ENCODE measurements at regions not wholly inside any gene's neighbourhood (a gene's known extent, or its start where the extent isn't known, plus 50 kb on each side); places are given as distances from the start of the nearest gene placed in this dataset.

- H3K9me3 Mint-ChIP-seq: peaks cover 2% of the 10 kb centered on the region
- ChIA-PET CTCF (no interaction called here), POLR2A (no interaction called here)
- H3K27me3 Mint-ChIP-seq: no peaks in the 10 kb centered on the region
- peaks cover 9% of the 10 kb centered on the region for H3K4me1 Mint-ChIP-seq
- DNase-seq: no peak
- H3K36me3 Mint-ChIP-seq (ENCODE audit: low read depth): no peaks in the 10 kb centered on the region
- no peak overlapping the region for H3K4me3 Mint-ChIP-seq
- no peak for TF ChIP-seq CTCF (IDR thresholded peaks at IDR 0.05)
- intact Hi-C loops (cut with micrococcal nuclease): no loop called here
- H3K27ac Mint-ChIP-seq: no peak overlapping the region
- ATAC-seq (ENCODE audit: low read depth): no peak
These were observed 435.3 kb downstream of the C4orf33 start for GRCh38 chr4:129531253-129531652.

- TF ChIP-seq CTCF (IDR thresholded peaks at IDR 0.05): no peak
- H3K4me3 Mint-ChIP-seq: no peak overlapping the region
- peaks cover 9% of the 10 kb centered on the region for H3K4me1 Mint-ChIP-seq
- intact Hi-C loops (cut with micrococcal nuclease): no loop called here
- DNase-seq (no peak), ATAC-seq (ENCODE audit: low read depth) (no peak)
- peaks cover 2% of the 10 kb centered on the region for H3K9me3 Mint-ChIP-seq
- H3K27ac Mint-ChIP-seq: no peak overlapping the region
- ChIA-PET CTCF (no interaction called here), POLR2A (no interaction called here)
- H3K27me3 Mint-ChIP-seq: no peaks in the 10 kb centered on the region
- no peaks in the 10 kb centered on the region for H3K36me3 Mint-ChIP-seq (ENCODE audit: low read depth)
These were observed 436.6 kb downstream of the C4orf33 start for GRCh38 chr4:129532573-129532972.

GRCh38 chr4:129543299-129543698, 447.3 kb downstream of the C4orf33 start:
- no peak for ATAC-seq (ENCODE audit: low read depth)
- ChIA-PET POLR2A (no interaction called here), CTCF (no interaction called here)
- Mint-ChIP-seq H3K27ac (no peak overlapping the region), H3K9me3 (no peaks in the 10 kb centered on the region), H3K4me3 (no peak overlapping the region), H3K4me1 (no peaks in the 10 kb centered on the region), H3K36me3 (ENCODE audit: low read depth) (no peaks in the 10 kb centered on the region), H3K27me3 (no peaks in the 10 kb centered on the region)
- intact Hi-C loops (cut with micrococcal nuclease): no loop called here
- no peak for DNase-seq
- no peak for TF ChIP-seq CTCF (IDR thresholded peaks at IDR 0.05)

- Mint-ChIP-seq H3K4me1 (no peaks in the 10 kb centered on the region), H3K27ac (no peak overlapping the region), H3K36me3 (ENCODE audit: low read depth) (no peaks in the 10 kb centered on the region), H3K27me3 (no peaks in the 10 kb centered on the region), H3K4me3 (no peak overlapping the region), H3K9me3 (no peaks in the 10 kb centered on the region)
- ATAC-seq (ENCODE audit: low read depth) (no peak), DNase-seq (no peak)
- CTCF ChIA-PET: no interaction called here
- no peak for TF ChIP-seq CTCF (IDR thresholded peaks at IDR 0.05)
- POLR2A ChIA-PET: no interaction called here
- intact Hi-C loops (cut with micrococcal nuclease): no loop called here
These were observed 449.8 kb downstream of the C4orf33 start for GRCh38 chr4:129545599-129546278.

GRCh38 chr4:129546531-129546930, 450.6 kb downstream of the C4orf33 start:
- Mint-ChIP-seq H3K27me3 (no peaks in the 10 kb centered on the region), H3K4me1 (no peaks in the 10 kb centered on the region), H3K27ac (no peak overlapping the region), H3K9me3 (no peaks in the 10 kb centered on the region), H3K36me3 (ENCODE audit: low read depth) (no peaks in the 10 kb centered on the region), H3K4me3 (no peak overlapping the region)
- intact Hi-C loops (cut with micrococcal nuclease): no loop called here
- DNase-seq: no peak
- no peak for TF ChIP-seq CTCF (IDR thresholded peaks at IDR 0.05)
- ATAC-seq (ENCODE audit: low read depth): no peak
- ChIA-PET CTCF (no interaction called here), POLR2A (no interaction called here)

All from activated B cell treated with CpG ODN at 0.5 μM for 24 hours (primary cell).